ENCODE measurements at regions not wholly inside any gene's neighbourhood (a gene's known extent, or its start where the extent isn't known, plus 50 kb on each side); places are given as distances from the start of the nearest gene placed in this dataset.

GRCh38 chr5:125134216-125135081, 388.0 kb upstream of the ZNF608 start:
- DNase-seq (ENCODE audit: low read depth, low spot score), result peak; percentile 77

- DNase-seq (ENCODE audit: low read depth, low spot score), result peak; percentile 41
Observed at GRCh38 chr5:125137535-125137934, 391.1 kb upstream of the ZNF608 start.

- no peak for DNase-seq (ENCODE audit: low read depth, low spot score)
Observed at GRCh38 chr5:125138266-125138665, 391.8 kb upstream of the ZNF608 start.

GRCh38 chr5:125139590-125139989, 393.2 kb upstream of the ZNF608 start:
- DNase-seq (ENCODE audit: low read depth, low spot score), result no peak

GRCh38 chr5:125140220-125140619, 393.8 kb upstream of the ZNF608 start:
- DNase-seq (ENCODE audit: low read depth, low spot score), result no peak

GRCh38 chr5:125140855-125141254, 394.4 kb upstream of the ZNF608 start:
- peak; percentile 61 for DNase-seq (ENCODE audit: low read depth, low spot score)

GRCh38 chr5:125142458-125142857, 396.0 kb upstream of the ZNF608 start:
- no peak for DNase-seq (ENCODE audit: low read depth, low spot score)

DNA sequence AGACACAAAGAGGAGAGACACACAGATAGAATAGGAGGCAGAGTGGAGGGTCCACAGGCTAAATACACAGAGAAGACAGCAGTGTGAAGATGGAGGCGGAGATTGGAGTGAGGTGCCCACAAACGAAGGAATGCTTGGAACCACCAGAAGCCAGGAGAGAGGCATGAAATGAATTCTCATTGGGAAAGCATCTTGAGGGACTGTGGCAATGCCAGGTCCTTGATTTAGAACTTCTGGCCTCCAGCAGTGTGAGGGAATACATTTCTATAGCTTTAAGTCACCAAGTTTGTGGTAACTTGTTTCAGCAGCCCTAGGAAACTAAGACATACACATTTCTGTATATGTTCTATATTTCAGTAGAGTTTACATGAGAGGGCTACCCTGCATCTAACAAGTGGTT, 396.6 kb upstream of the ZNF608 start:
- no peak for DNase-seq (ENCODE audit: low read depth, low spot score)

- no peak for DNase-seq (ENCODE audit: low read depth, low spot score)
Observed at GRCh38 chr5:125148076-125148475, 401.6 kb upstream of the ZNF608 start.

DNA sequence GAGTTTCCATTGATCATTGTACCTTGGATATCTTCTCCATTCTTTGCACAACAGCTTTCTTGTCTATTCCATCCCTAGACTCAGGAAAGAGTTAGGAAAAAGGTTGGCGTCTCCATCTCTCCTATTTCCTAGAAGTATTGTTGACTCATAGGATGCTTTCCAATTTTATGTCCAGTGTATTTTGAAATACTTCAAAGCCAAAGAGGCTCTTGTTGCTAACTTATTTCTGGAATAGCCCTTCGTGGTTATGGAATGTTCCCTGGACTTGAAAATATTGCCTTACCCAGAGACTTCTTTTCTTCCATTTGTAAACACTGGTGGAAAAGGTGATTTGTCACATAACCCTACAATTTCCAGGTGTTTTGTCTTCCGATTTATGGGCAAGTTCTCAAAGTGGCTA, 402.3 kb upstream of the ZNF608 start:
- DNase-seq (ENCODE audit: low read depth, low spot score), result no peak

DNA sequence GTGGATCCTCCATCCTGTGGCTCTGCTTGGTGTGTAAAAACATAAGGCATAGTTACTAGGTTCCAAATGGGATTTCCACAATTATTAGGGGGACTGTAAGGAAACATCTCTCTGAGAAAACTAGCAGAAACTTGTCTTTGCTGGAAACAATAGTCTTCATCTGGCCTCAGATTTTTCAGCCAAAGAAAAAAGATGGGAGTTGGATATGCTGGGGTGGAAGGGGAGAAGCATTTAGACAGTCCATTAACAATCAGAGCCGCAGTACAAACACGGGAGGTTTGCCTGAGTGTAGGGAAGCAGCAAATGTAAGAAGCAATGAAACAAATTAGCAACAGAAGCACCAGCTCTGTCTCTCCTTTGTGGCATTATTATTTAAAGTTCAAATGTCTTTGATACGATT, 402.7 kb upstream of the ZNF608 start:
- no peak for DNase-seq (ENCODE audit: low read depth, low spot score)

DNA sequence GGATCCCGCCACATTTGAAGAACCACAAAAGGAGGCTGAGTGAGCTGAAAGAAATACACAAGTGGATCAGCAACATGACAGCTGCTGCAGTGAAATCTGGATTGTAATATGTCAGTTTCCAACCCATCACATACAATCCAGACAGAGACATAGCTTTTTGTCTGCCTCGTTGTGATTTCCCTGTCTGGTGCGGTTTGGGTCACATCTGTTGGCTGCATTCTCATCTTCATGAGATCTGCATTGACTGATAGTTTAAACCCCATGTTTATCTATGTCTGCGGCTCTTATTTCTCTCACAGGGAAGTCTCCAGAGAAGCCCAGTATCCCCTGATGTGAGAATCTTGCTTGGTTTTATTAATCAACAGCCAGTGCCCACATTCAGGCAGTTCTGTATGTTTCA, 403.1 kb upstream of the ZNF608 start:
- DNase-seq (ENCODE audit: low read depth, low spot score), result no peak

- no peak for DNase-seq (ENCODE audit: low read depth, low spot score)
Observed at GRCh38 chr5:125150041-125150669, 403.7 kb upstream of the ZNF608 start.

- DNase-seq (ENCODE audit: low read depth, low spot score), result no peak
Observed at GRCh38 chr5:125151150-125151900, 404.9 kb upstream of the ZNF608 start.

DNA sequence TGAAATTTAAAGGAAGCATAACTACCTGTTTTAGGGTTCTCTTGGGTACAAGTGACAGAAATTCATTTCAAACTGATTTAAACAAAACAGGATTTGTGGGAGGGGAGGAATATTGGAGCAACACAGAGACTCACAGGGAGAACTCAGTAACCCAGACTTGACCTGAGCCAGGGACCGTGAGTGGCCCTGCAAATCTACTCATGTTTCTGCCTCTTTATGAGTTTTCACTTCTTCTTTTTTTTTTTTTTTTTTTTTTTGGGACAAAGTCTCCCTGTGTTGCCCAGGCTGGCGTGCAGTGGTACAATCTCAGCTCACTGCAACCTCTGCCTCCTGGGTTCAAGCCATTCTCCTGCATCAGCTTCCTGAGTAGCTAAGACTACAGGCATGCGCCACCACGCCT, 405.6 kb upstream of the ZNF608 start:
- no peak for DNase-seq (ENCODE audit: low read depth, low spot score)

DNA sequence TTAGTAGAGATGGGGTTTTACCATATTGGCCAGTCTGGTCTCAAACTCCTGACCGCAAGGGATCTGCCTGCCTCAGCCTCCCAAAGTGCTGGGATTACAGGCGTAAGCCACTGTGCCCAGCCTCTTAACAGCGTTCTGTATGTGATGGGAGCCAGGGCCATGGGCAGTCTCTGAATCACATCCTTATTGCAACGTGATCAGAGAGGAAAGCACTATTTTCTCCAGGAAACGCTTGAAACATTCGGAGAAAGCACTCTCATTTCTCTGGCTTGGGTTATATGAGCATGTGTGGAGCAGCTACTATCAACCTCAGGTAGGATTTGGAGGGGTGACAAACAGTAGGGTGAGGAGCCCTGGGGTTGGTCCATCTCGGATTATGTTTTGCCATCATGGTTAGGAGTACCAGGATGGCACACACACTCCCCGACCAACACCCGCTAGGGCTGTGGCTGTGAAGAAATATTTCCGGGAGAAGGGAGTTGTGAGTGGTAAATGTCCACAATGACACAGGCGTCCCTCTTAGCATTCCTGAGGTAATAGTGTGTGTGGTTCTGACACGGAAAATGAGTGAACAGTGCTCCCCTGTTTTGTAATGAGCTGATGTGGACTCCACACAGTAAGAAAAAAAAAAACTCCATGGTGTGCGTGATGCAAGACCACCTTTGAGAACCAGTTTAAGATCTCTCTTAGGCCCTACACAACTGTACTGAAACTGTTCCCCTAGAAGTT, 406.2 kb upstream of the ZNF608 start:
- DNase-seq (ENCODE audit: low read depth, low spot score), result no peak

- DNase-seq (ENCODE audit: low read depth, low spot score), result no peak
Observed at GRCh38 chr5:125153231-125153630, 406.8 kb upstream of the ZNF608 start.

- peak; percentile 48 for DNase-seq (ENCODE audit: low read depth, low spot score)
Observed at GRCh38 chr5:125154301-125155110, 408.1 kb upstream of the ZNF608 start.

DNA sequence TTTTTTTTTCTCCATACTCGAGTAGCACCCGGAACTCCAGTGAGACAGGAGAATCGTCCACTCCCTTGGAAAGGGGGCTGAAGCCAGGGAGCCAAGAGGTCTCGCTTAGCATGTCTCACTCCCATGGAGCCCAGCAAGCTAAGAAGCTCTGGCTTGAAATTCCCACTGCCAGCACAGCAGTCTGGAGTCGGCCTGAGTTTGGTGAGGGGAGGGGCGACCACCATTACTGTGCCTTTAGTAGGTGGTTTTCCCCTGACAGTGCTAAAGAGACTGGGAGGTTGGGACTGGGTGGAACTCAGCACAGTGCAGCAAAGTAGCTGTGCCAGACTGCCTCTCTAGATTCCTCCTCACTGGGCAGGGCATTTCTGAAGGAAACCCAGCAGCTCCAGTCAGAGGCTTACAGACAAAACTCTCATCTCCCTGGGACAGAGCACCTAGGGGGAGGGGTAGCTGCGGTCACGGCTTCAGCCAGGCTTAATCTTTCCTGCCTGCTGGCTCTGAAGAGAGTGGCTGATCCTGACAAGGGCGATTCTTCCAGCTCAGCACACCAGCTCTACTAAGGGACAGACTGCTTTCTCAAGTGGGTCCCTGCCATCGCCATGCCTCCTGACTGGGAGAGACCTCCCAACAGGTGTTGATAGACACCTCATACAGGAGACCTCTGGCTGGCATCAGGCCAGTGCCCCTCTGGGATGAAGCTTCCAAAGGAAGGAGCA, 414.5 kb upstream of the ZNF608 start:
- peak; percentile 52 for DNase-seq (ENCODE audit: low read depth, low spot score)

DNA sequence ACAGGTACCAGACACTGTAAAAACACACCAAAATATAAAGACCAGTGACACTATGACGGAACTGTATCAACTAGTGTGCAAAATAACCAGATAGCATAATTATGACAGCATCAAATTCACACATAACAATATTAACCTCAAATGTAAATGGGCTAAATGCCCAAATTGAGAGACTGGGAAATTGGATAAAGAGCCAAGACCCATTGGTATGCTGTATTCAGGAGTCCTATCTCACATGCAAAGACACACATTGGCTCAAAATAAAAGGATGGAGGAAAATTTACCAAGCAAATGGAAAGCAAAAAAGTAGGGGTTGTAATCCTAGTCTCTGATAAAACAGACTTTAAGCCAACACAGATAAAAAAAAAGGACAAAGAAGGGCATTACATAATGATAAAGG, 416.3 kb upstream of the ZNF608 start:
- DNase-seq (ENCODE audit: low read depth, low spot score), result no peak
